ENCODE measurements at regions not wholly inside any gene's neighbourhood (a gene's known extent, or its start where the extent isn't known, plus 50 kb on each side); places are given as distances from the start of the nearest gene placed in this dataset.
"Not testable (repeated sequence)": the region's sequence is repeated elsewhere in the genome, so short reads cannot be mapped to it uniquely, and the experiment has no call there.

DNA sequence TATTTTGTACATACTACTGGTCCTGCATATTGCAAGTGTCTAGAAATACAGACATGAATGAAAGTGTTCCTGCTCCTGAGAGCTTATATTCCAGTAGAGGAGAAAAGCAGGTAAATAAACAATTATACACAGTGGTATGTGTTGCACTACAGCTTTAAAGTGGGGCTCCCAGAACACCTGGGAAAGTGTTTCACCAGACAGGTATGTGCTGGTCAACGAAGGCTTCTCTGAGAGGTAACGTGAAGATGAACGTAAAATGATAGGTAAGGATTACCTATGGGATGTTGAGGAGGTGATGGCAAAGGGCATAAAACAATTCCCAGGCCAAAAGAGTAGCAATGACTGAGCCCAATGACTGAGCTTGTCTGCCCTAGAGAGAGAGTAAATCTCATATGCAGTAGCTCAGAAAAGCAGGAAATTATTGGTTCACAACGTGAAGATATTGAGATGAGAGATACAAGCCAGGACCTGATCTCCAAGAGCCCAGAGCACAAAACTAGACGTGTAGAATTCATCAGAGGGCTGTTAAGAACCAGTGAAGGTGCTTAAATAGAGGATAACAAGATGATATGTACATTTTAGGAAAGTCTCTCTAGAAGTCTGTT is 459.1 kb upstream of the BCHE start:
- FAIRE-seq, result no peak

- FAIRE-seq, result no peak
Observed at GRCh38 chr3:166291186-166291955, 454.1 kb upstream of the BCHE start.

DNA sequence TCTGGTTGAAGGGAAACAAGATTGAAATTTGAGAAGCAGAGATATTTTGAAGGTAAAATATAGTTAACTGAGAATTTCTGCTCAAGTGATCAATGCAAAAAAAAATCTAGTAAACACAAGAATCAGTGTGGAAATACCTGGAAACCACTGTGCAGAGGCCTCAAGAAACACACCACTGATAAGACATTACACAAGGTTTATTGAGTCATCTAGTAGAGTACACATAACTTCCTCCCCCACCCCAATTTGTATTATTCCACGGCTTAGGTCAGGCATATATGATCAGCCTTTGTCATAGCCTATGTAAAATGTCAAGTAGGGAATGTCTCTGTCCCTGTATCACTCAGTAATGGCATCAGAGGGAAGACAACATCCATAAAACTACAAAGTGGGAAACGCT is 447.8 kb upstream of the BCHE start:
- FAIRE-seq, result no peak

DNA sequence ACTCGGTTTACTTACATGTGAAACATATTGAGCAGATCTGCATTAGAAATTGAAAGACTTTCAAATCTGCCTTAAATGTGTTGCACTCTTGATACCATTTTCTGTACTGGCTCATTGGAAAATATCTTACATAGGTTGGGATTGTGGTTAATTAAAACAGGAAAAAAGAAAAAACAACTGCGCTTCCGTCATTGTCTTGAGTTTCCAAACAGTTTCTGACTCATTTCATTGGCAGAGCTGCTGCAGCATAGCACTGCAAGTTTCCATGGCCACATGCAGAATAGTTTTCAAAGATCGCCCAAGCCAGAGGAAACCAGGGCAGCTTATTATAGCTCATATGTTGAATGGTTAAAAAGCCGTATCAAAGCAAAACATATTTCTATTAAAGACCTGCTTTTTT is 446.6 kb upstream of the BCHE start:
- FAIRE-seq, result no peak

GRCh38 chr3:166282931-166283330 is 445.7 kb upstream of the BCHE start:
- no peak for FAIRE-seq

DNA sequence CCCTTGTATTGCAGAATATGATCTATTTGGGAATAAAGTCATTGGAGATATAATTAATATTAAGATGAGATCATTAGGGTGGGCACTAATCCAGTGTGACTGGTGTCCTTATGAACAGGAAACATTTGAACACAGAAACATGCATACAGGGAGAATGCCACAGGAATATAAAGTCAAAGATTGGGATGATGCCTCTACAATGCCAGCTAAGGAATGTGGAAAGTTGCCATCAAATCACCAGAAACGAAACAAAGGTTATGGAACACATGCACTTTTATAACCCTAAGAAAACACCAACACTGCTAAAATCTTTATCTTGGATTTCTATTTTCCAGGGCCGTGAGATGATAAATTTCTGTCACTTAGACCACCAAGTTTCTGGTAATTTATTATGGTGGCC is 442.4 kb upstream of the BCHE start:
- FAIRE-seq, result no peak

DNA sequence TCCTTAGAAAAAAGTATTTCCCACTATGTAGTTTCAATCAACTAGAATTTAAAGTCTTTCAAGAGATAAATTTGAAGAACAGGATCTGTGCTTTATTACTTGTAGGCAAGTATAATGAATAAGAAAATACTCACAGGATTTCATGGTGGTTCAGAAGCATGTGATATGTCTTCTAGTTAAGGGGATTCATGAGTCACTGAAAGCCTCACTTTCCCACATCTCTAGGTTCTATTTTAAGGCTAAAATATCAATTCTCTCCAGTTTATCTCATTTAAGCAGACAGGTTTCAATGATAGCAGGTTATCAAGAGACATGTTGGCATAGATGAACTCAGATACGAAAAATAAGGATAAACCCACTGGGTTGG is 437.8 kb upstream of the BCHE start:
- no peak for FAIRE-seq

- FAIRE-seq, result no peak
Observed at GRCh38 chr3:166274351-166275023, 437.3 kb upstream of the BCHE start.

- FAIRE-seq, result no peak
Observed at GRCh38 chr3:166270429-166270828, 433.2 kb upstream of the BCHE start.

DNA sequence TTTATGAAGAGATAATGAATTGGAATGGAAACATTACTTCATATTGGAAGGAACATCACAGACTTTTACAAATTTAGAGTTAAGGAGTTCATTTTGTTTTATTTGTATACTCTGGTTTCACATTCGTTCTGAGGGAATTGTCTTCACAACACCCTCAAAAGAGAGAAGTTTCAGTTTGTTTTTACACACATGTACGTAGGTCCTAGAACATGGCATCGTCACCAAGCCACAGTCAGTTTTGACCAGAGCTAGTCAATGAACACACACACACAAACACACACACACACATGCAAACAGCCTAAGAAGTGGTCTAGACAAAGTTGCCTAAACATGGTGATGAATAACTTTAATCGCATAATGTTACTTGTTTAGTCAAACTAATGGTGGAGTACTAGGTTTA is 427.9 kb upstream of the BCHE start:
- no peak for FAIRE-seq

DNA sequence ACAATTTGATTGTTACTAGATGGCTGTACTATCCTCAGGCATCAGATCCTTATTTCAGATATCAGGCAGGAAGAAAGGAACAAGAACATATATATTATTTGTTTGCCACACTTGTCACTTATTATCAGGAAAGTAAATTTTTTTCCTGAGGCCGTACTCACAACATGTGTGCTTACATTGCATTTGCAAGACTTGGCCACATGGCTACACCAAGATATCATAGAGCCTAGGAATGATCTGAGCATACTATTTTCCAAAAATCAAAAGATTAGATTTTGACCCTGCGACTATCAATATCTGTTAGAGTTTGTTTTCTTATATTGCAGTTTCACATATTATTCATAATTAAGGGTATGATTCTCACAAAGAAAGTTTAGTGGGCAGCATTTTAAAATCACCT is 426.2 kb upstream of the BCHE start:
- no peak for FAIRE-seq

GRCh38 chr3:166258293-166258850 is 421.1 kb upstream of the BCHE start:
- FAIRE-seq, result not testable (repeated sequence)

GRCh38 chr3:166257715-166258114 is 420.5 kb upstream of the BCHE start:
- no peak for FAIRE-seq

- FAIRE-seq, result no peak
Observed at GRCh38 chr3:166248784-166249183, 411.6 kb upstream of the BCHE start.

DNA sequence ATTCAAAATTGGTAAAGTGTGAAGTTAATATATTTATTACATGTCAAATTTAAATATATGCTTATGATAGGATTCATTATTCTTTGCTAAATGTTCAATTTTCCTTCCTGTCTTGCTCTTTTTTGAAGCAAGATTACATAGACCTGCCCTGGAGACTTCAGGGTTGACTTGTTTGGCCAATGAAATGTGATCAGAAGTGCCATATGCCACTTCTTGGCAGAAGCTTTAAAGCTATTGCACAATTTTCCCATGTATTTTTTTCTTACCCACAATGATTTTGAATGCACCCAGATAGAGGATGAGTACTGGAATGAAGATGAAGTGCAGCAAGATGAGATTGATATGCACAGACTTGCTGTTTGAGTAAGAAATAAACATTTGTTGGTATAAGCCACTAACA is 406.3 kb upstream of the BCHE start:
- no peak for FAIRE-seq

DNA sequence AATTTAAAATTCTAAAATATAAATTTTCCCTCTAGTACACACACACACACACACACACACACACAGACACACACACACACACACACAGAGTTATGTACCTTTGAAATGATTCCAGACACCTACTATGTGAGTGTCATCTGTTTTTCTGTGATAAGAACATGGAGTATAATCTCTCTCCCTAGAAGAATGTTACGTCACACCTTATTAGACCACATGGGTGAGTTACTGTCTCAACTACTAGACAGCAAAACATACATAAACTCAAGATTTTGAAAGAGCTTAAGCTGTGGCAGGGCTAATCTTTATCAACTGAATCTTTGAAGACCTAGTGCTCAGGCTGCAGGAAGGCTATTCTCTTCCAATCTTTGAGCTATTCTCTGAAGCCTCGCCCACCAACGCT is 385.9 kb upstream of the BCHE start:
- FAIRE-seq, result no peak

- no peak for FAIRE-seq
Observed at GRCh38 chr3:166211451-166211850, 374.2 kb upstream of the BCHE start.

GRCh38 chr3:166209701-166210100 is 372.5 kb upstream of the BCHE start:
- FAIRE-seq, result no peak

DNA sequence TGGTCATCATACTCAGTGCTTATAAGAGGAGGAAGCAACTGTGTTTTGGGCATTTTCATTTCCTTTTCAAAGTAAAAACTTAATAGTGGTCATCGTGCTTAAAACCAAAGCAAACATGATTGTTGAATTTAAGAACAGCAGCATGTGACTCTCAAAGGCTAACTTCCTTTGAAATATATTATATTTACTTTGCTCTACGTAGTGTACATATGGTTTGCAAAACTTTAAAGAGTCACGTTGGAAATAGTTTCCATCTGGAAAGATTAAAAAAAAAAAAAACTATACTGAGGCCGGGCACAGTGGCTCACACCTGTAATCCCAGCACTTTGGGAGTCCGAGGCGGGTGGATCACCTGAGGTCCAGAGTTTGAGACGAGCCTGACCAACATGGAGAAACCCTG is 367.9 kb upstream of the BCHE start:
- FAIRE-seq, result no peak

GRCh38 chr3:166201476-166201875 is 364.3 kb upstream of the BCHE start:
- FAIRE-seq, result no peak

DNA sequence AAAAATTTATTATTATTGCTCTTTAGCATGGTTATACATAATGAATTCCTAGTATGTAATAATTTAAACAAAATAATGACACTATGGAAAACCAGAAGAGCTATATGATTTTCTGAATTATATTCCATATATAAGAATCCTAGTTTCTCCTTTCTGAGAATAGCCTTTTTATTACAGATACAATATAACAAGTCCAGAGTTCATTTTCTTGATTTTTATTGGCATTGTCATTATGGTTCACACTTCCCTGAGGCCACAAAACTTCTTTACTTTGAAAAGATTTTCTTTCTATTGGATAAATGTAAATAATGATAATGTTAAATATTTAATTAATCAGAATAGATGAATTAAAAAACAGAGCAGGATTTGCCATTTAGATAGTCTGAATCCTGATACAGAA is 362.3 kb upstream of the BCHE start:
- no peak for FAIRE-seq

DNA sequence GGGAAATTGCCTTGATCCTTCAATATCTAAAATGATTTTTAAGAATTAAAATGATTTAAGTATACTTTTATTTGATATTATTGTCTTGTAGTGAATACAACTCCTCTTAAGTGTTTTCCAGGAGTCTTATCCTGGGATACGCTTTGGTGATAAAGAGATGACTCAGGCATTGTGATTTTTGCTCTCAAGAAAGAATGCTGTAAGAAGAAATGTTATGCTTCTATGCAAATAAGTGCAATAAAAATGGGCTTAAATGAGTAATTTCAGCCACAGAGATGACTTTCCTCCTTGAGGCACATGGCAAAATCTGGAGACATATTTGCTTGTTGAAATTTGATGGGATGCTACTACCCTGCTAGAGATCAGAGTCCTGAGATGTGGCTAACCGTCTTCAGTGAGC is 358.6 kb upstream of the BCHE start:
- no peak for FAIRE-seq

- FAIRE-seq, result no peak
Observed at GRCh38 chr3:166191411-166191810, 354.2 kb upstream of the BCHE start.

GRCh38 chr3:166190360-166190759 is 353.1 kb upstream of the BCHE start:
- no peak for FAIRE-seq
